Large intestine (tissue), 3 donors: ENCODE measurements at regions not wholly inside any gene's neighbourhood (a gene's known extent, or its start where the extent isn't known, plus 50 kb on each side); places are given as distances from the start of the nearest gene placed in this dataset.

ENCODE experiments used
- DNase-seq, 2 donors: peaks; one replicate each; pipeline versions ENCODE4 v3.0.0 to v3.0.0-alpha.2; 2013
- H3K27ac ChIP-seq: one replicate; pipeline ENCODE4 v1.5.1; 2013; ENCODE audit warnings: low read length
- H3K27me3 ChIP-seq: 2 replicates; pipeline ENCODE4 v1.6.1; 2013; ENCODE audit warnings: low read length; ENCODE audit not compliant: control insufficient read depth, insufficient read depth
- H3K36me3 ChIP-seq: 2 replicates; pipeline ENCODE4 v1.6.1; 2013; ENCODE audit warnings: low read length; ENCODE audit not compliant: control insufficient read depth, insufficient read depth
- H3K4me1 ChIP-seq: one replicate; pipeline ENCODE4 v1.6.1; 2013; ENCODE audit warnings: low read length; ENCODE audit not compliant: control insufficient read depth, insufficient read depth
- H3K4me3 ChIP-seq: one replicate; pipeline ENCODE4 v1.5.1; 2013; ENCODE audit warnings: low read length
- H3K9me3 ChIP-seq: one replicate; pipeline ENCODE4 v1.6.1; 2013; ENCODE audit warnings: mild to moderate bottlenecking, low read depth, low read length, moderate library complexity; ENCODE audit not compliant: control insufficient read depth
- WGBS: methylation state at CpG from one replicate; pipeline ENCODE4 v1.1.5; 2013; ENCODE audit warnings: low lambda C conversion rate; ENCODE audit not compliant: insufficient coverage; 5-methylcytosine and 5-hydroxymethylcytosine counted together

- Histone ChIP-seq H3K4me3 (no peak overlapping the region), H3K4me1 (peaks cover 52% of the 10 kb centered on the region), H3K27me3 (peaks cover 10% of the 10 kb centered on the region), H3K9me3 (no peaks in the 10 kb centered on the region), H3K27ac (no peak overlapping the region), H3K36me3 (no peaks in the 10 kb centered on the region)
- no peak for DNase-seq
- WGBS, result no CpG with 5 or more reads among the region's 5 CpGs
Observed at GRCh38 chr2:172230332-172230888, 127.7 kb upstream of the DLX2 start.

GRCh38 chr2:172230889-172231401 is 128.2 kb upstream of the DLX2 start:
- no peaks in the 10 kb centered on the region for H3K36me3 ChIP-seq
- H3K4me1 ChIP-seq, result peaks cover 47% of the 10 kb centered on the region
- no CpG with 5 or more reads among the region's 6 CpGs for WGBS
- H3K9me3 ChIP-seq, result no peaks in the 10 kb centered on the region
- H3K4me3 ChIP-seq, result no peak overlapping the region
- peaks cover 11% of the 10 kb centered on the region for H3K27me3 ChIP-seq
- no peak overlapping the region for H3K27ac ChIP-seq
- DNase-seq, result no peak

- no peak overlapping the region for H3K4me3 ChIP-seq
- H3K4me1 ChIP-seq, result peaks cover 45% of the 10 kb centered on the region
- H3K9me3 ChIP-seq, result no peaks in the 10 kb centered on the region
- no peak overlapping the region for H3K27ac ChIP-seq
- H3K27me3 ChIP-seq, result peaks cover 11% of the 10 kb centered on the region
- no CpG with 5 or more reads among the region's 3 CpGs for WGBS
- no peak for DNase-seq
- no peaks in the 10 kb centered on the region for H3K36me3 ChIP-seq
Observed at GRCh38 chr2:172231508-172231907, 128.8 kb upstream of the DLX2 start.

DNA sequence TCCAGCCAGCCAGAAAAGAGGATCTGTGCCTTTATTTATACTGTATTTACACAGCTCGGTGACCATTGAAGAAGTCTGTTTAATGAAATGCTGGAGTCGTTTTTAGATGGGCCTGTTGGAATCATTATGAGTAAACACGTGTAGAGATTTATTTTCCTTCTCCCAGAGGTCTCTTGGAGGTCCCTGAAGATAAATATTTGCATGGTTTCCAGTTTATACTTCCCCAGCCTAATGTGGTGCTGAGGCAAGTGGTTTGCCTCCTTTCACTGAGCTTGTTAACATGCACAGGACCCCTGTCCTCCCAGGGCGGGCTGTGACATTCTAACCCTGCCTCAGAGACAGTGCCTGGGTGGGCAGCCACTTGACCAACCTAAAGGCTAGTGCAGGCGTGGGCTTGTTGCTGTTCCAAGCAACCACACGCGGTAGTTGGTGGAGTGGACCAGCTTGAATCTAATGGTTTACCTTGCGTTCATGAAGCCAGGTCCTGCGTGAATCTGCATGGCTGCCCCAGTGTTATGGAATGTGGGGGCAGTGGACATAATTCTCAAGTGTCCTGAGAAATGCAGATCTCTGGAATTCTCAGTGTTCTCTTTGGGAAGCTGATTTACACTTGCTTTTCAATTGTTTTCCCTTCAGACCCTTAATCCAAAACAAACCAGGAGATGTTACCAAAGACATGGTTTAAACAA is 130.2 kb upstream of the DLX2 start:
- no CpG with 5 or more reads among the region's 9 CpGs for WGBS
- Histone ChIP-seq H3K4me3 (no peak overlapping the region), H3K27ac (no peak overlapping the region), H3K27me3 (peaks cover 11% of the 10 kb centered on the region), H3K36me3 (no peaks in the 10 kb centered on the region), H3K4me1 (peaks cover 34% of the 10 kb centered on the region), H3K9me3 (no peaks in the 10 kb centered on the region)
- no peak for DNase-seq

GRCh38 chr2:172233987-172234715 is 131.5 kb upstream of the DLX2 start:
- Histone ChIP-seq H3K27ac (no peak overlapping the region), H3K9me3 (no peaks in the 10 kb centered on the region), H3K4me1 (peaks cover 21% of the 10 kb centered on the region), H3K4me3 (peak overlapping the region; percentile 37), H3K36me3 (no peaks in the 10 kb centered on the region), H3K27me3 (peaks cover 11% of the 10 kb centered on the region)
- WGBS, result no CpG with 5 or more reads among the region's 9 CpGs
- no peak for DNase-seq

GRCh38 chr2:172234716-172235691 is 132.3 kb upstream of the DLX2 start:
- peaks cover 11% of the 10 kb centered on the region for H3K27me3 ChIP-seq
- H3K36me3 ChIP-seq, result no peaks in the 10 kb centered on the region
- H3K4me1 ChIP-seq, result peaks cover 19% of the 10 kb centered on the region
- H3K9me3 ChIP-seq, result no peaks in the 10 kb centered on the region
- DNase-seq, result peak; percentile 55 to 77
- peak overlapping the region; percentile 37 for H3K4me3 ChIP-seq
- no peak overlapping the region for H3K27ac ChIP-seq
- no CpG with 5 or more reads among the region's 65 CpGs for WGBS

GRCh38 chr2:172239944-172240590 is 137.4 kb upstream of the DLX2 start:
- DNase-seq, result no peak
- Histone ChIP-seq H3K4me1 (peaks cover 5% of the 10 kb centered on the region), H3K4me3 (no peak overlapping the region), H3K27me3 (peaks cover 5% of the 10 kb centered on the region), H3K27ac (no peak overlapping the region), H3K9me3 (no peaks in the 10 kb centered on the region), H3K36me3 (no peaks in the 10 kb centered on the region)
- no CpG with 5 or more reads among the region's 8 CpGs for WGBS

- WGBS, result 80% methylated on average over 1 of the region's 3 CpGs
- Histone ChIP-seq H3K4me1 (peaks cover 3% of the 10 kb centered on the region), H3K27ac (no peak overlapping the region)
Observed at GRCh38 chr2:172241222-172241621, 138.5 kb upstream of the DLX2 start.

GRCh38 chr2:172242471-172242870 is 139.8 kb upstream of the DLX2 start:
- H3K27ac ChIP-seq, result no peak overlapping the region
- H3K4me1 ChIP-seq, result peaks cover 3% of the 10 kb centered on the region
- no peak for DNase-seq
- H3K4me3 ChIP-seq, result no peak overlapping the region
- H3K27me3 ChIP-seq, result no peaks in the 10 kb centered on the region
- no peaks in the 10 kb centered on the region for H3K9me3 ChIP-seq
- WGBS, result no CpG with 5 or more reads among the region's 1 CpG
- no peaks in the 10 kb centered on the region for H3K36me3 ChIP-seq

More at GRCh38 chr2:172241222-172241621, 138.5 kb upstream of the DLX2 start:
- no peaks in the 10 kb centered on the region for H3K27me3 ChIP-seq
- no peak for DNase-seq
- no peaks in the 10 kb centered on the region for H3K9me3 ChIP-seq
- no peak overlapping the region for H3K4me3 ChIP-seq
- H3K36me3 ChIP-seq, result no peaks in the 10 kb centered on the region
